ENCODE measurements at regions not wholly inside any gene's neighbourhood (a gene's known extent, or its start where the extent isn't known, plus 50 kb on each side); places are given as distances from the start of the nearest gene placed in this dataset.

DNA sequence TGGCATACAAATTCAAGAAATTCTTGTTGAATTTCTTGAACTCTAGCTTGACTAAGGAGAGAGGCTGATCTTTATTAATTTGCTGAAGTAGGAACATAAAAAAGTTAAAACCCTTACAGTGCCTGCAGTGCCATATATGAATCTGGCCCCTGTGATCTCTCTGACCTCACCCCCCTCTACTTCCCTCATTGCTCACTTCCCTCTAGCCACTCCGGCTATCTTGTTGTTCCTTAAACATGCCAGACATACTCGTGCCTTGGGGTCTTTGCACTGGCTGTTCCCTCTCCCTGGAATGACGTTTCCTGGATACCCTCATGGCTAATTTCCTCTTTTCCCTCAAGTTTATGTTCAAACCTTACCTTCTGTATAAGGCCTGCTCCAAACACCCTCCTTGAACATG is 246.3 kb upstream of the SIX2 start:
- TF ChIP-seq POLR2A (IDR thresholded peaks at IDR 0.05) (no peak), POLR2AphosphoS5 (IDR thresholded peaks at IDR 0.05) (no peak)
- TF ChIP-seq, protein P1, sequence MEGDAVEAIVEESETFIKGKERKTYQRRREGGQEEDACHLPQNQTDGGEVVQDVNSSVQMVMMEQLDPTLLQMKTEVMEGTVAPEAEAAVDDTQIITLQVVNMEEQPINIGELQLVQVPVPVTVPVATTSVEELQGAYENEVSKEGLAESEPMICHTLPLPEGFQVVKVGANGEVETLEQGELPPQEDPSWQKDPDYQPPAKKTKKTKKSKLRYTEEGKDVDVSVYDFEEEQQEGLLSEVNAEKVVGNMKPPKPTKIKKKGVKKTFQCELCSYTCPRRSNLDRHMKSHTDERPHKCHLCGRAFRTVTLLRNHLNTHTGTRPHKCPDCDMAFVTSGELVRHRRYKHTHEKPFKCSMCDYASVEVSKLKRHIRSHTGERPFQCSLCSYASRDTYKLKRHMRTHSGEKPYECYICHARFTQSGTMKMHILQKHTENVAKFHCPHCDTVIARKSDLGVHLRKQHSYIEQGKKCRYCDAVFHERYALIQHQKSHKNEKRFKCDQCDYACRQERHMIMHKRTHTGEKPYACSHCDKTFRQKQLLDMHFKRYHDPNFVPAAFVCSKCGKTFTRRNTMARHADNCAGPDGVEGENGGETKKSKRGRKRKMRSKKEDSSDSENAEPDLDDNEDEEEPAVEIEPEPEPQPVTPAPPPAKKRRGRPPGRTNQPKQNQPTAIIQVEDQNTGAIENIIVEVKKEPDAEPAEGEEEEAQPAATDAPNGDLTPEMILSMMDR (IDR thresholded peaks at IDR 0.05 in 8 of 11, conservative IDR thresholded peaks at IDR 0.05 in 3 of 11), result no peak

All from spleen (tissue), 7 donors.